ENCODE measurements at regions not wholly inside any gene's neighbourhood (a gene's known extent, or its start where the extent isn't known, plus 50 kb on each side); places are given as distances from the start of the nearest gene placed in this dataset.

- TF ChIP-seq CTCF (IDR thresholded peaks at IDR 0.05): no peak
- no peak for TF ChIP-seq POLR2A (IDR thresholded peaks at IDR 0.05; ENCODE audit: low read depth)
Observed at GRCh38 chr7:108770981-108771745, 201.5 kb downstream of the DNAJB9 start.

All from esophagus muscularis mucosa (tissue), 3 donors.